HG03520 (cell line): ENCODE measurements at regions not wholly inside any gene's neighbourhood (a gene's known extent, or its start where the extent isn't known, plus 50 kb on each side); places are given as distances from the start of the nearest gene placed in this dataset.

Experiments used
- ATAC-seq: cut with Tn5 transposase; IDR thresholded peaks from one replicate; pipeline ENCODE4 v1.9.1; 2021; ENCODE audit warnings: mild to moderate bottlenecking, moderate library complexity; ENCODE audit not compliant: unreplicated experiment

DNA sequence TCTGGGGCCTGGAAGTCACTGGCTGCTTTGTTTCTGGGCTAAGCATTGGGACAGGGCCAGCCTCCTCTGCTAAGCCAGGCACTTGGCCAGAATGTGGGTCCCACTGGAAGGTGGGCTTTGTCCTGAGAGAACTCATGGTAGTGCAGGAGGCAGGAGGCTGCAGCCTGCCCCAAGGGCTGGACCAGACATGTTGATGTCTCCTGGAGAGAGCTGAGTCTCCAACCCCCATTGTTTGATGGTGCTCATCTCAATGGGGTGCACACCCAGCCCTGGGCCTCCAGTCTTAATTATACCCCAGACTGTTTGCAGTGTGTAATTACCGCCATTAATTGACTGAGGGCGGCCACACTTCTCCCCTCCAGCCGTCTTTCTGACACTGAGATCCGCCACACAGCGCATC, 220.5 kb upstream of the PMEPA1 start:
- no peak for ATAC-seq

DNA sequence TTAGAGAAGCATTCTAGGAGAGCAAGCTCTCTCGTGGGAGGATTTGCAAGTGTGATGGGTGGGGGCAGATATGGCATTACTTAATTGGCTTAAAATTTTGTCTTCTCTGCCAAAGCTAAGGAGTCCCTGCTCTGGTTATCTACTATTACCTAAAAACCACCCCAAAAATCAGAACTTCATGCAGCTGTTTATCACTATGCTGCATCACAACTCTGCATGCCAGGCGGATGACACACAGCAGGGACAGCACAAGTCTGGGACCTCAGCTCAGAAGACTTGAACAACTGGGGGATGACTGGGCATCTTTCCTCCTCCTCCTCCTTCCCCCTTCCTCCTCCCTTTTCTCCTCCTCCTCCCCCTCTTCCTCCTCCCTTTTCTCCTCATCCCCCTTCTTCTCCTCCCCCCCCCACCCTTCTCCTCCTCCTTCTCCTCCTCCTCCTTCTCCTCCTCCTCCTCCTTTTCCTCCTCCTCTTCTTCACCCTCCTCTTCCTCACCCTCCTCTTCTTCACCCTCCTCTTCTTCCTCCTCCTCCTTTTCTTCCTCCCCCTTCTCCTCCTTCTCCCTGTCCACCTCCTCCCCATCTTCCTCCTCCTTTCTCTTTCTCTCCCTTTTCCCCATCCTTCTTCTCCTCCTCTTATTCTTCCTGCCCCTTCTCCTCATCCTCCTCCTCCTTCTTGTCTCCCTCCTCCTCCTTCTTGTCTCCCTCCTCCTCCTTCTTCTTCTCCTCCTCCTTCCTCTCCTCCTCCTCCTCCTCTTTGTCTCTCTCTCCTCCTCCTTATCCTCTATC, 218.6 kb upstream of the PMEPA1 start:
- no peak for ATAC-seq

DNA sequence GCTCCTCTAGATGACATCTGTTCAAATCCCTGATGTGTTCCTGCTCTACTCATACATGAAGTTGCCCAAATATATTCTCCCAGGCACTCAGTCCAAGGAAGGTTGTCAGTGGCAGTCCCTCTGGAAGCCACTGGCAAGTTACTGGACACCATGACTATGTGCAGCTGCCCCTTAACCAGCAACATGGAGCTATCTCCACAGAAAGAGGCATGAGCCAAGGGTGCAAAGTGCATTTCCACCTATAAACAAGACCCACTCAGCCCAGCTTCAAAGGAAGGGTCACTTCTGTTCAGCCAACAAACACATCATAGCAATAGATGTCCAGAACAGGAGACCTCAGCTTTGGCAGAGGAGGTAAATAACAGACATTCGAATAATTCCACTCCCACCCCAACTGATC, 217.6 kb upstream of the PMEPA1 start:
- no peak for ATAC-seq

DNA sequence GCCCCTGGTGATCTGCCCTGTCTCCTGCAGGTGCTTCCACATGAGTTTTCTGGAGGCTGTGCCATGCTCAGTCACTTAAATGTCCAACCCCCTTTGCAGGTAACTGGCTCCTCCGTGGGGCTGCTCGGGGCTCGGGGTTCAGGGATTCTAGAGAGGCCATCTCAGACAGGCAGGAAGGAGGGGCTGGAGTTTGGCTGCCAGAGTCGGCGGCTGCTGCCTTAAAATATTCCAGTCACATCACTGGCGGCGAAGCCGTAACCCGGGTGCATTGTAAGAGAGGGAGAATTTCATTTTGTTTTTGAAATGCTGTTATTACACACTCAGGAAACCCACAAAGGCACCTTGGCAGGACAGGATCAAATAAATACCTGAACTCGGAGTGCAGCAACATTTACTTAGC, 212.9 kb upstream of the PMEPA1 start:
- ATAC-seq, result no peak

DNA sequence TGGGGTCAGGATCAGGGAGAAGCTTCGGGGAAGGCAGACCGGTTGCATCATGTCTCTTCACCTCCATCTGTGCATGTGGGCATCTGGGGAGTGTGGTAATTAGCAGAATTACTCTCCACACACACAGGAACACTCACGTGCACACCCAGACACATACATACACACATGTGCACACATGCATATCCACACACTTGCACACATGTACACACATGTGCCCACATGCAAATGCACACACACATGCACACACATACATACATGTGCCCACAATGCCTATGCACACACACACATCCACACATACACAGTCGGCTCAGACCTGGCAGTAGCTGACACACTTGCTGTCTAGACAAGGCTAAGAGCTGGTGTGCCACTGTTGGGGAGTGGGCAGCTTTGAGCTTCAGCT, 212.3 kb upstream of the PMEPA1 start:
- no peak for ATAC-seq

DNA sequence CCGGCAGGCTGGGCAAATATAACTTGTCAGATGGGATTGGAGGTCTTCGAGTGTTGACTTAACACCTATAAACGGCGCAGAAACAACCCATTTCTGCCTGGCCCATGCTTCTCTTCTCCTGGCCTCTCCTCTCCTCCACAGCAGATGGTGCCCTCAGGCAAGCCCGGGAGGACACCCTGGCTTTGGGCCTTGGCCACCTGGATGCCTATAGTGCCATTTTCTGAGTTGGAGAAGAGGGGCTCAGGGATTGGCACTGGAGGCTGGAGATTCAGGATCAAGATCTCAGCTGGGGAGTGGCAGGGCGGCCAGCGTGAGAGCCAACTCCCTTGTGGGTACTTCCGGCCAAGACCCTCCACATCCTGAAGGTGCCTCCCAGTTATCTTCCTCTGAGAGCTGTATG, 211.9 kb upstream of the PMEPA1 start:
- ATAC-seq, result no peak

DNA sequence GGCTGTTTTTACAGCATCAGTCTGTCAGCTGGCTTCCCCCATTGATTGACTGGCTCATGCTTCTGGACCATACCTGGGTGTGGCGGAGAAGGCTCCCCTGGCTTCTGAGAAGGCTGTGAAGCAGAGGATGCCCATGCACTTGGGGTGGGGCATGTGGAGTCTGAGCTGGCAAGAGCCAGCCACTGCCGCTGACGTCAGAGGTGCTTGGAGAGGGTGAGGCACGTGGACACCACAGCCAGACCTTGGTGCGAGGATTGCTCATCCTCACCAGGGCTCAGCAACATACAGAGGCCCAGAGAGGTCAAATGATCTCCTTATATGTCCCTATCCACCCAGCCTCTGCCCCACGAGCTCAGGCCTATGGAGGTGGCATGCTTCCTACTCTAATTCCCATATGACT, 211.2 kb upstream of the PMEPA1 start:
- no peak for ATAC-seq

DNA sequence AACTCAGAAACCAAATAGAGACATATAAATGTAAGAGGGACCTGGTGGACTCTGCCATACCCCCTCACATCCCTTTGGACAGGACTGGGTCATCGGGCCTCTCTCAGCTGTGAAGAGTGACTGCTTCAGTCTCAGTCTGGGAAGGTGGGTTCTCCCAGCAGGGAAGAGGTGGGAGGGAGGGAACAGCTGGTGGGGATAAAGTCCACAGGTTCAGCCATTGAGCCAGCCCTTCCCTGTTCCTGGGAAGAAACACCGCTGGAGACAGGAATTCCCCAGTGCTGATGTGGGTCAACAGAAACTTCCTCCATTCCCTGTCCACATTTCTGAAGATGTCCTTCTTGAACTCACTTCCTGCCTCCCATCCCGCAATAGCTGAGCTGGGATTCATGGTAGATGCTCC, 209.2 kb upstream of the PMEPA1 start:
- no peak for ATAC-seq

DNA sequence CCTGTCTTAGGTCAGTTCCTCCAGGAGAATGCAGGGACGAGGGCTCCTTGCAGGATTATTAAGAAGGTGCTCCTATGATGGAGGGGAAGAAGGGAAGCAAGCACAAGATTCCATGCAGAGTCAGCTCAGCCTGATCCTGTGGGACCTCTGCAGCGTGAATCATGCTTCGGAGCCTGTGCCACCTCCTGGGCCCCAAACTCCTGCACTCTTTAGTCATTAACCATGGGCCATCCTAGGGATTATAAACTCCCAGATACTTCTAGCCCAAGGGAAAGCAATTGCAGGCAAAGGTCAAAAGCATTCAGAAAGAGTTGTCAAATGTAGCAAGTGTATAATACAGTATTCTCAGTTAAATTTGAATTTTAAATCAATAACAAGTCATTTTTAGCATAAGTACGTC, 208.7 kb upstream of the PMEPA1 start:
- no peak for ATAC-seq

DNA sequence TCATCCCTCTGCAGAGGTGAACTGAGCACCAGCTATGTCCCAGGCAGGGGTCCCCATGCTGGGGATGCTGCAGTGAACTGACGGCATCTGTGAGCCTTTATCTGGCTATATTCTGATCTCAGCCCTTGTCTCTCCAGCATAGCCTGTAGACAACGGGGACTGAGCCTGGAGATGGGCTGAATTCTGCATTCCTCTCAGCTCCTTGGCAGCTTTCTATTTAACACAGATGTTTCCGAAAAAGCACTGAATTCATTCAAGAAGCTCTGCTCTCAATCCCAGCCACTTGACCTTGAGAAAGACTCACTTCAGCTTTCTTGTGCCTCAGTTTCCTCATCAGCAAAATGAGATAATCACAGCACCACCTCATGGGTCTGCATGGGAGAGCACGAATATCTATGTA, 204.4 kb upstream of the PMEPA1 start:
- ATAC-seq, result no peak

DNA sequence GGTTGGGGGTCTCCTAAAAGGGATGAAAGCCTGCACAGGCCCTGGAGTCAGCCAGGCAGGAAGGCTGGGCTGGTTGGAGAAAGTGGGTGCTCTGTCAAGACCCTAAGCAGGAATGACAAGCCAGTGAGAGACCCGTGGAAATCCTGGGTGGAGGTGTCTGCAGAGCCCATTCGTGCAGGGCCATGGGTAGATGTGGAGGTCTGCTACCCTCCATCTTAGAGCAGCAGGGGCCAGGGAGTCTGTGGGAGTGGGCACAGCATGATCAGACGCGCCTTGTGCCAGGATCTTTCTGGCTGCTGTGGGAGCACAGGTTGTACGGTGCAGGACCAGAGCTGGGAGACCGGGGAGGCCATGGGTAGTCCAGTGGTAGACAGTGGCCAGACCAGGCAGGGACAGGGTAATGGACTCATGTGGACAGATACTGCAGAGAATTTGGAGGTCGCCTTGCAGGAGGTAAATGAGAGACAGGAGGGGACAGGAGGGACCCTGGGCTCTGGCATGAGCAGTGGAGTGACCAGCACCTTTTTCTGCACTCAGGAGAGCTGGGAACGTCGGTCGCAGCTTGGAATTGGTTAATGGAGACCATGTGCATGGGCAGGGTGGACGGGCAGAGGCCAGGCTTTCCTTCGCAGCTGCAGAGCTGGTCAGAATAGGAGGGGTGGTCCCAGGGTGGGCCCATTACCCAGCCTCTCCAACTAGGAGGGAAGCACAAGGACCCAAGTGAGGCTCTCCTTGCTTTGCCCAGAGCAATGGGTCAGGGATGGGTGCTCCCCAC, 203.5 kb upstream of the PMEPA1 start:
- no peak for ATAC-seq

DNA sequence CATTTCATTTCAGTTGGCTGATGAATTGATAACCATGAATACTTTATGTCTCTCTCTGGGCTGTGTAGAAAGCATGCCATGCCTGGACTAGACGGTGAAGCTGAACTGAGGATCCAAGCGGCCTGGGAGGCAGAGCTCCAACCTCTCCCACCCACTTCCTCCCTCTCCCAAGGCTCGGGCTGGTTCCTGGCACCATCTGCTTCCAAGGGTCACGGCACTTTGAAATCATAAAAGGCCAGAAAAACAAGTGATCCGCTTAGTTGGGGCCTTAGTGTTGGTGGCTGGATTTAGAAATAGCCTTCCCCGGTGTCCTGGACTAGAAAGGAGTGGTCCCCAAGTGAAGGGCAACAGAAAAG, 202.4 kb upstream of the PMEPA1 start:
- ATAC-seq, result no peak

DNA sequence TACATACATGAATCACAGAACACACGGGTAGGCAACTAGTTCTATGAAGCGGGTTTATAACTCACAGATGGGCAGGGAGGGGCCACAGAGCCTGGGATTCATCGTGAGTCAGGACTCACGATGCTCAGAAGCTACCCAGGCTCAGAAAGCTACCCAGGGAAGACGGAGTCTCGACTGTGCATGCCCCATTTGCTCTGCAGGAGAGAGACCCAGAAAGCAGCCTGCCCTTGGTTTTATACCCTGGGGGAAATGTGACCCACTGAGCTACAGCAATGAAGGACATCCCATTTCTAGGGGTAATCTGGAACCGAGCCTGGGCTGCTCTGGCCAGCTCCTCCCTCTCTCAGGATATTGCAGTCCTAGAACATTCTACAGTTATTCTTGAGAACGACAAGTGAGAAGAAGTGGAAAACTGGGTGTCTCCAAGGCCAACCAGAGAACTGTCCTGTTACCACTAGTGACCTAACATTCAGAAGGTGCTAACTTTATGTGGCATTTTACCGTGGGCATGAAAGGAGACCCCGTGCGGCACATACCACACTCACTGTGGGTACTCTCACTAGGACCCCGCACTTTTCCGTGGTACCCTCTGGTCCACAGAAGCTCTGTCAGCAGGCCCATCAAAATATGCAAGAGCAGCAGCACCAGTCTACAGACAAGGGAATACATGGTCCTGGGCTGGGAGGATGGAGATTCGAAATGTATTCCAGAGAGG, 201.9 kb upstream of the PMEPA1 start:
- no peak for ATAC-seq

DNA sequence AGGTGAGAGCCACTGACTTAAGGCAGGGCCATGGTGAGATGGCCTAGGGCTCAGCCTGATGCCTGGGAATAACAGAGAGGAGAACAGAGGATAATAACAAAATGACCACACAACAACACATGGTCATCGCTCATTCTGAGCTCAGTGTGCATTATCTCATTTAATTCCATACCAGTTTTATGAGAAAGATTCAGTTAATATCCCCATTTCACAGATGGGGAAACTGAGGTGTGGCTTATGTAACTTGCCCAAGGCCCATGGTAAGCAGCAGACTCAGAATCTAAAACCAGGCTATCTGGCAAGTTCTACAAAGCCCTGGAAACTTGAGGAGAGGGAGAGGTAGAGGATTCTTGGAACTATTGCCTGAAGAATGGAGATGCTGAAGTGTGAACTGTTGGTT, 200.9 kb upstream of the PMEPA1 start:
- ATAC-seq, result no peak

DNA sequence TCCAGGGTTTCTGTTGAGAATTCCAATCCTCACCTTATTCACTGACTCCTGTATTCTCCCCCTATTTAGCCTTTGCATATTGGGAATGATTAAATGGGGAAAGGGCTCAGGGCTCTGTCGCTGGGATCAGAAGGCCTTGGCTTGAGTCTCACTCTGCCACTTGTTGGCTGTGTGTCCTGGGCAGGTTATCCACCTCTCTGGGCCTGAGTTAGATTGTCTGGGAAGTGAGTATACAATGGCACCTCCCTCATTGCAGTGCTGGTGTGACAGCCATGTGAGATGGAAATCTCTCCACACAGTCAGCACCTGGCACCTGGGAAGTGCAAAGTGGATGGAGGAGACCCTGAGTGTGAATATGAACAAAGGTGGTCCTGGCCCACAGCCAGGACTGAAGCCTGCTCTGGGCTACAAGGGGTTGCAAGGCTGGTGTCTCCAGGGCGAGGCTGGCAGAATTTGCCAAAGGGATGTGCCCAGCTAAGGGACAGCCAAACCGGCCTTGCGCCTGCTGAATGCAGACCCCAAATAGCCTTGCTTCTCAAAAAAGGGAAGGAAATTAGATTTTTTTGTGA, 200.0 kb upstream of the PMEPA1 start:
- no peak for ATAC-seq

DNA sequence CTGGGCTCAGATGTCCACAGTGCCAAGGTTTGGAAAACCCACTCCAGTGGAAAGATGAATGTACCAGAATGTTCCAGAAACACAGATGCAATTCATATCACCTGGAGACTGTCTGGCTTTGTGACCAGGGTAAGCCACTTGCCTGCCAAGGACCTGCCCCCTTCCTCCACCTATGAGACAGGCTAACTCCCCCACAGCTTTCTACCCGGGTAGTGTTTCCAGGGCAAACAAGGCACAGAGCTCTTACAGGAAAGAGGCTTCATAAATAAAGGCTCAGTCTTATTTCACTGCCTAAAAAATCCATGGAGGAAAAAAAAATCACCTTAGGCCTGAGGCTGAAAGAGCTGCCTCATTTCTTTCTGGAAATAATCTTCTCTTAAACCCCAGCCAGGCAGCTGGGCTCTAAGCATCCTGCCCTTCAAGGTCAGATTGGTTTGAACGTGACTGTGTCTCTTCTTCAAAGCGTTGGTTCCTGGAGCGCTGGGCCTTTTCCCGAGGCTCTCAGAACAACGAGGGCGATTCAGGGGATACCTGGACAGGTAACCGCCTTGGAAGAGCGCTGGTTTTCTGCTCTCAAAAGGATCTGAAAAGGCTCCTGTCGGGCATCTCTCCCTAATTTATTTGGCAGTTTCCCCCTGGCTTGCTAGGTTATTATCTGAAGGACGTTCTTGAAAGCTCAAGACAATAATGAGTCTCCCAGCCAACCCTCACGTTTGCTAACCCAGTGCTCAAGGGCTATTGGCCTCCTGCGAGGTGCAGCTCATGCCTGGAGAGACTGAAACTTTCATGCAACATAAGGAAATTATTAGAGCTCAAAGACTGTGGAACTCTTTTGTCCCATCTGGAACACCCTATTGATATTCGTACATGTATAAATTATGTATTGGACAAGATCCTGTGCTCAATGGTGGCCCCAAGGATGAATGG, 199.2 kb upstream of the PMEPA1 start:
- ATAC-seq, result no peak

DNA sequence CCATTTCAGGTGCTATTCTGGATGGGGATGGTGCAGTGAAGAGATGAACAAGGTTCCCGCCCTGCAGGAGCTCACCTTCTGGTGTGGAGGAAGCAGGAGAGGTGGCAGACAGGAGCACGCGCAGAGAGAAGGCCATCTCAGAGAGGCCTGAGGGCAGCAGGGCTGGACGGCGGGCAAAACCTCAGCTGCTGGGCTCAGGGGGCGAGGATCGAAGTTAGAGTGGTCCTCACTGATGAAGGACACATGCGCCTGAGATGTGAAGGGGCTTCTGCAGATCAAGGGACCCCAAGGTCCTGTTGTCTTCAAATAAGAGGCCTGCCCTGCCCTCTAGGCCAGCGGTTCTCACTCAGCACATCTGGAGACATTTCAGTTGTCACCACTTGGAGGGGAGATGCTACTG, 198.4 kb upstream of the PMEPA1 start:
- ATAC-seq, result no peak

DNA sequence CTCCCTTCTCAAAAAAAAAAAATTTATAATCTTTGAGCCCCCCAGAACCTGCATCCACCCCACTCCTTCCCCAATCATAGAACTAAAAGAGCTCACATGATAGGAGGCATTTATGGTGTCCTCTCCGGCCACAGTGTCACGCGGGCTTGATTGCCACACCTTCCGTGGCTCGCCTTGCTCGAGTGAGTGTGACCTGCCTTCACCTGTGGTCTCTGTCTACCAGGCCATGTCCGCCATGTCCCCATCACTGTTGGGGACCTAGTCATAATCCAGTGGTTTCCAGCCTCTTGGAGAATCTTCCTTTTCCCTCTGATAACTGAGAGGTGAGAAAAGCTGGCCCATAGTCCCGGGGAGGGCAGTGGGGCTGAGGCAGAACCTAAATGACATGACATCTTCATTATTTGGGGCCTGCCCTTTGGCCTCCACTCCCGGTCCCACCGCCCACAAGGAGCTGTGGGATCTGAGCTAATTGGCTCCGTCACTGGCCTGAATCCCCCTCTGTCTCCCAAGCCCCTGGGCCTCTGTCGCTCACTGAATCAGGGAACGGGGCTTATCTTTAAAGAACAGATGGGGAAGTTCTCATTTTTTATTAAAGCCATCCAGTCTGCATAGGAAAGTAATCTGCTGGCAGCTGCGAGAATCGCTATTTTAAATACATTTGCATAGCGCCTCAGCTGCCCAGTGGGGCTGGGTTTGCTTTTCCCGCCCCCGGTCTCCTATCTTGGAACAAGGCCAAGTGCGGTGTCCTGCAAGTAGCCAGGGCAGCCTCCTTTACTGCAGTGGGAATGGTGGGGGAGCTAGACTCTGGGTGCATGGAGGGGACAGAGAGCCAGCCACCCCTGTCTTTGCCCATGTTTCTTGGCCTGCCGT, 197.6 kb upstream of the PMEPA1 start:
- ATAC-seq, result no peak

DNA sequence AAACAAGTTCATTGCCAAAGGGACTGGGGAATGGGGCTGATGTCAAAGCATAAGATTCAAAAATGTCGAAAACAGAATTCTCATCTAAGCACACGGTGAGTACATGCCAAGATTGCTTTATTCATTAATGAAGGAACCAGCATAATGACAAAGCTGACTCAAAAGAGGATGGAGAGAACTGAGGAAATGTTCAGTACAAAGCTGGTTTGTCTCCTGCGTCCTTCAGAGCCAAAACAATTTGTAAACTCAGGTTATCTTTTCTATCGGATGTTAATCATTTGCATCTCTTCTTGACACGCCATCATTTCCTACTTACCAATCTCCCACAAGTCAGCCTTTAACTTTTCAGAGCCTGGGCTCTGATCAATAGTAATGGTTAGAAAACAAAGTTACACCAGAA, 195.6 kb upstream of the PMEPA1 start:
- no peak for ATAC-seq
